ENCODE measurements at regions not wholly inside any gene's neighbourhood (a gene's known extent, or its start where the extent isn't known, plus 50 kb on each side); places are given as distances from the start of the nearest gene placed in this dataset.

GRCh38 chr1:187442603-187443002 lies 613.9 kb downstream of the PLA2G4A start:
- no peak for DNase-seq (ENCODE audit: low spot score)

- no peak for DNase-seq (ENCODE audit: low spot score)
Measured at GRCh38 chr1:187443939-187444338, 615.2 kb downstream of the PLA2G4A start.

- DNase-seq (ENCODE audit: low spot score), result no peak
Measured at GRCh38 chr1:187445066-187445465, 616.3 kb downstream of the PLA2G4A start.

GRCh38 chr1:187451238-187451637 lies 622.5 kb downstream of the PLA2G4A start:
- DNase-seq (ENCODE audit: low spot score), result no peak

- no peak for DNase-seq (ENCODE audit: low spot score)
Measured at GRCh38 chr1:187454010-187454409, 625.3 kb downstream of the PLA2G4A start.

GRCh38 chr1:187456446-187456845 lies 627.7 kb downstream of the PLA2G4A start:
- DNase-seq (ENCODE audit: low spot score), result no peak

- no peak for DNase-seq (ENCODE audit: low spot score)
Measured at GRCh38 chr1:187460093-187460492, 631.3 kb downstream of the PLA2G4A start.

- no peak for DNase-seq (ENCODE audit: low spot score)
Measured at GRCh38 chr1:187464320-187464719, 635.6 kb downstream of the PLA2G4A start.

- DNase-seq (ENCODE audit: low spot score), result no peak
Measured at GRCh38 chr1:187465441-187465840, 636.7 kb downstream of the PLA2G4A start.

- no peak for DNase-seq (ENCODE audit: low spot score)
Measured at GRCh38 chr1:187469836-187470235, 641.1 kb downstream of the PLA2G4A start.

- DNase-seq (ENCODE audit: low spot score), result no peak
Measured at GRCh38 chr1:187471555-187471954, 642.8 kb downstream of the PLA2G4A start.

- no peak for DNase-seq (ENCODE audit: low spot score)
Measured at GRCh38 chr1:187474336-187474735, 645.6 kb downstream of the PLA2G4A start.

GRCh38 chr1:187476671-187477070 lies 647.9 kb downstream of the PLA2G4A start:
- DNase-seq (ENCODE audit: low spot score), result no peak

GRCh38 chr1:187477103-187477502 lies 648.4 kb downstream of the PLA2G4A start:
- DNase-seq (ENCODE audit: low spot score), result no peak

GRCh38 chr1:187477535-187477934 lies 648.8 kb downstream of the PLA2G4A start:
- no peak for DNase-seq (ENCODE audit: low spot score)

GRCh38 chr1:187481581-187482148 lies 652.9 kb downstream of the PLA2G4A start:
- no peak for DNase-seq (ENCODE audit: low spot score)

- no peak for DNase-seq (ENCODE audit: low spot score)
Measured at GRCh38 chr1:187490266-187490665, 661.5 kb downstream of the PLA2G4A start.

- DNase-seq (ENCODE audit: low spot score), result no peak
Measured at GRCh38 chr1:187491082-187491720, 662.5 kb downstream of the PLA2G4A start.

GRCh38 chr1:187498028-187498427 lies 669.3 kb downstream of the PLA2G4A start:
- DNase-seq (ENCODE audit: low spot score), result no peak

- DNase-seq (ENCODE audit: low spot score), result no peak
Measured at GRCh38 chr1:187504779-187505178, 676.0 kb downstream of the PLA2G4A start.

- DNase-seq (ENCODE audit: low spot score), result no peak
Measured at GRCh38 chr1:187509091-187509490, 680.3 kb downstream of the PLA2G4A start.

GRCh38 chr1:187513190-187513589 lies 684.4 kb downstream of the PLA2G4A start:
- no peak for DNase-seq (ENCODE audit: low spot score)

GRCh38 chr1:187514110-187514509 lies 685.4 kb downstream of the PLA2G4A start:
- no peak for DNase-seq (ENCODE audit: low spot score)

- DNase-seq (ENCODE audit: low spot score), result no peak
Measured at GRCh38 chr1:187516874-187517273, 688.1 kb downstream of the PLA2G4A start.
